Retinal pigment epithelial cell (primary cell): ENCODE measurements at regions not wholly inside any gene's neighbourhood (a gene's known extent, or its start where the extent isn't known, plus 50 kb on each side); places are given as distances from the start of the nearest gene placed in this dataset.

Source experiments
- DNase-seq: peaks from one replicate; pipeline ENCODE4 v3.0.0-alpha.2; 2010; ENCODE audit warnings: low read depth
- H3K4me3 ChIP-seq: 2 replicates; pipeline ENCODE4 v1.5.1; 2011; ENCODE audit warnings: mild to moderate bottlenecking, low read length, control low read depth, moderate library complexity
- CTCF ChIP-seq: conservative IDR thresholded peaks from 2 replicates; pipeline ENCODE4 v1.5.1; 2011; ENCODE audit warnings: low read depth, low read length, control low read depth, inconsistent platforms

DNA sequence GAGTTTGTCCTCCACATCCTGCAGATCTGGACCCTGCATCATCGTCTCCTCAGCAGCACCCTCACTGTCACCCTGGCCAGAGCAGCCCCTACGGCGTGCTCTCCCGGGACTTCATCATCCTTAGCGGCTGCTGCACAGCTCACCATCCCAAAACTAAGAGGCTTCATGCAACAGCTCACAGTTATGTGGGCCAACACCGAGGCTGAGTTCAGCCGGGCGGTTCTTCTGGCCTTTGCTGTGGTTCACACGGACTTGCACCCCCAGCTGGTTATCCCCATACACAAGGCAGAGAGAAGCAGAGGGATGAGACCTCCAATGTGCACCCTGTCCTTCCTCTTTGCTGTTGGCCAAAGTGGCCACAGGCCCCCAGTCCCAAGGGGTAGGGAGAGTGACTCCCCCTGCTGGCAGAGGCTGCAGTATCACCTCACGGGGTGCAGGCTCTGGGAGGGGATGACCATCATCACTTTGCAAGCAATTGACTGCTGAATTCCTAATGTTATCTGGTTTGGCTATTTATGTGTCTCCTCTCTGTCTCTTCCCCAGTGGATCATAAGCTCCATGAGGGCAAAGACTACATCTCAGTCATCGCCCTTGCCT is 276.8 kb downstream of the BRD1 start:
- no peak overlapping the region for H3K4me3 ChIP-seq
- TF ChIP-seq CTCF = no peak
- no peak for DNase-seq

DNA sequence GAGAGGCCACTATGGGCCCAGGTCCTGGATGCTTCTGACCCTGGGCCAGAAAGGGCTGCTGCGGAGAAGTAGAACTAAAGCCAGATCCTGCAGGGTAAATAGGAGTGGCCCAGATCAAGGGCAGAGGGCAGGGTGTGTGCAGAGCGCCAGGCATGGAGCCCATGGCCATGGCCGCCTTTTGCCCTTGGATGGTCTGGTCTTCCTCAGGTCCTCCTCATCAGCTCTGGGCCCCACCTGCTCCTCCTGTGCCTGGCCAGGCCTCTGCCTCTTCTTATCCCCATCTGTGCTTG is 277.6 kb downstream of the BRD1 start:
- no peak for TF ChIP-seq CTCF
- H3K4me3 ChIP-seq = no peak overlapping the region
- no peak for DNase-seq

GRCh38 chr22:49549256-49550140 is 278.2 kb downstream of the BRD1 start:
- H3K4me3 ChIP-seq = no peak overlapping the region
- TF ChIP-seq CTCF = no peak
- DNase-seq = no peak

DNA sequence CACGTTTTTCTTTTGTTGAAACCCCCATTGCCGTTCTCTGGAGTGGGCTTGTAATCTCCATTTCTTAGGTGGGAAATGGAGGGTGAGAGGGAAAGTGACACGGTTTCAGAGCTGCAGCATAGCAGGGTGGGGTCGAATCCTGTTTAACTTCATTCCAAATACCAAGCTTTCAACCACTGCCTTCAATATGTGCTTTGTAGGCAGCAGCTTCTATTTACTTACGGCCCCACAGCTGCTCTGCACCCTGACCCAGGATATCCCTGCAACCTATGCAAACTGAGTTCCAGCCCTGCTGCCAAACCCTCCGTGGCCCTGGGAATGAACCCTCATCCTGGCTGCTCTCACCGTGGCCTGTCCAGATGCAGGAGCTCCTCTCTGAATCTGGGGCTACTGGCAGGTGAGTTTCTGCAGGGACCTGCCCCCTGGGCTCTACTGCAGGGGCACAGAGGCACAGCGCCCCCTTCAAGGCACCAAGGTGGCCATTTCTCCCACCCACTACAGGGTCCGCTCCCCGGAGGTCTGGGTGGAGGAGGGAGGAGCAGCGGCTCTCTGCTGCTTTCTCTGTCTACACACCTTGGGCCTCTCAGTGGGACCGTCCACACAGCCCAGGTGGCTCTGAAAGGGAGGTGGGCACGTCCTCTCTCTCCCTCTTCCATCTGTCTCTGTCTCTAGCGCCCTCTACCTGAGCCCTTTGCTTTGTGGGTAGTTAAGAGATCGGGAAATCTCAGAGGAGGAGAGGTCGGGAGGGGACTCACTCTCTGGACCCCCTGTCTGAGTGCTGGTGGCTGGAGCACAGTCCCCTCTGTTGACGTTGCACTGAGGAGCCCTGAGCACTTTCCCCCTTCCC is 279.1 kb downstream of the BRD1 start:
- DNase-seq = no peak

DNA sequence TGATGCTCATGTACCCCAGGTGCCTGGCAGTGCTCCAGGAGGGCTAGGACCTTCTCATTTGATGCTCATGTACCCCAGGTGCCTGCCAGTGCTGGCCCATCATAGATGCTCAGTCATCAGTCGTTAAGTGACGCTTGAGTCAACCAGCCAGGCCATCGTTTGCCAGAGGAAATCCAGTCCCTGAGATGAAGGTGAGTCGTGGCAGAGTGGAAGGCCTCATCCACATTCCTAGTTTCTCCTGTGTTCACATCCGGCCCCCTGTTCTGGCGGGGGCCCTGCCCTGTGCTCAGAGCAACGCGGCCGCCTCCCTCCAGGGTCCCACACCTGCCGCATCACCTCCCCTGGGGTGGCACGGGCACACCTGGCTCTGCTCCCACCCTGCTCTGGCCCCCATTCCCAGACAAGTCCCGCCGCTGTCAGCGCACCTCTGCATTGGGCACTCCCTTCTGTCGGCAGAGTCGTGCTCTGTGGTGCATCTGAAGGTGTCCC is 279.9 kb downstream of the BRD1 start:
- H3K4me3 ChIP-seq = no peak overlapping the region
- DNase-seq = no peak
- no peak for TF ChIP-seq CTCF

More for the DNA sequence above, 279.1 kb downstream of the BRD1 start:
- TF ChIP-seq CTCF = no peak
- no peak overlapping the region for H3K4me3 ChIP-seq

- no peak overlapping the region for H3K4me3 ChIP-seq
- TF ChIP-seq CTCF = no peak
- DNase-seq = no peak
These were observed 280.7 kb downstream of the BRD1 start for GRCh38 chr22:49546811-49547585.
